Vagina (tissue), 2 donors: ENCODE measurements at regions not wholly inside any gene's neighbourhood (a gene's known extent, or its start where the extent isn't known, plus 50 kb on each side); places are given as distances from the start of the nearest gene placed in this dataset.

Experiments used
- DNase-seq, 2 donors: peaks; one replicate each; pipeline ENCODE4 v3.0.0-alpha.2; 2017; ENCODE audit errors: extremely low spot score in 2 of 2
- H3K27ac ChIP-seq: fragments of 200-600 bp; sonication (generic); one replicate; pipeline ENCODE4 v1.5.1; 2019
- H3K27me3 ChIP-seq: fragments of 200-600 bp; sonication (generic); one replicate; pipeline ENCODE4 v1.5.1; 2019
- H3K36me3 ChIP-seq, 2 donors: fragments of 200-600 bp; sonication (generic); one replicate each; pipeline ENCODE4 v1.5.1; 2017 to 2019
- H3K4me1 ChIP-seq: fragments of 200-600 bp; sonication (generic); one replicate; pipeline ENCODE4 v1.5.1; 2019
- H3K4me3 ChIP-seq, 2 donors: fragments of 200-600 bp; sonication (generic); 1 replicate in 1 of 2; 2 replicates in 1 of 2; pipeline ENCODE4 v1.5.1; 2016 to 2019
- H3K9me3 ChIP-seq: fragments of 200-600 bp; sonication (generic); one replicate; pipeline ENCODE4 v1.5.1; 2019
- POLR2A ChIP-seq, 2 donors: fragments of 450-650 bp; IDR thresholded peaks; one replicate each; pipeline ENCODE4 v1.6.1; 2017; ENCODE audit warnings: antibody characterized with exemption in 2 of 2, mild to moderate bottlenecking in 2 of 2, moderate library complexity in 2 of 2
- POLR2AphosphoS5 ChIP-seq, 2 donors: sonication (generic); formaldehyde crosslinking; IDR thresholded peaks; one replicate each; pipeline ENCODE4 v1.9.0; 2017; ENCODE audit warnings: antibody characterized with exemption in 2 of 2, mild to moderate bottlenecking in 2 of 2, low read depth in 1 of 2; ENCODE audit not compliant: insufficient read depth in 1 of 2
- intact Hi-C: fragments of 100-400 bp; cut with DNase I; formaldehyde crosslinking; loops from one replicate; pipeline ENCODE4 v1.15.1; 2023
- TF ChIP-seq, protein P1 (sequence below), 3 experiments: fragments of 450-650 bp in 2 of 3; fragments of 200-600 bp in 1 of 3; sonication (generic) in 1 of 3; IDR thresholded peaks; one replicate each; pipeline ENCODE4 v1.5.1; 2017 to 2019; ENCODE audit warnings: antibody characterized with exemption in 3 of 3, mild to moderate bottlenecking in 2 of 3, moderate library complexity in 2 of 3

DNA sequence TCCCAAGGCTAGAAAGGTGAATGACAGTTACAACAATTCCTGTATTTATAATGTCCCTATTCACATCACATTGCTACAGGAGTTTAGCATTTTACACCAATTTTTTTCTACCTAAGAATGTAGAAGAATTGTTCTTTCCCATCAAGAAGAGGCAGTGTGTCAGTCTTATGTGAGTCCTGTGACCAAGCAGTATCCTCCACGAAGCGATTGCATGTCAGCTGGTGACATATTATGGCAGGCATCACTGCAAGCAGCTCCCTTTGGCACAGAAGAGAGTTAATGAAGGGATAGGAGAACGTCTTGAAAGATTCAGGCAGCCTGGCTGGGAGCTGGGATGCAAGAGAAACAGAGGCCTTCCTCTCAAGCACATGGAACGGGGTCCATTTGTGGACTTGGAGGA, 199.8 kb downstream of the SMC2 start:
- Histone ChIP-seq H3K27ac (no peak overlapping the region), H3K36me3 (no peaks in the 10 kb centered on the region), H3K9me3 (no peaks in the 10 kb centered on the region), H3K27me3 (no peaks in the 10 kb centered on the region), H3K4me3 (no peak overlapping the region), H3K4me1 (no peaks in the 10 kb centered on the region)
- intact Hi-C loops: no loop called here
- TF ChIP-seq POLR2A (IDR thresholded peaks at IDR 0.05) (no peak), POLR2AphosphoS5 (IDR thresholded peaks at IDR 0.05; ENCODE audit: insufficient read depth in 1 of 2, low read depth in 1 of 2) (no peak)
- TF ChIP-seq, protein P1, sequence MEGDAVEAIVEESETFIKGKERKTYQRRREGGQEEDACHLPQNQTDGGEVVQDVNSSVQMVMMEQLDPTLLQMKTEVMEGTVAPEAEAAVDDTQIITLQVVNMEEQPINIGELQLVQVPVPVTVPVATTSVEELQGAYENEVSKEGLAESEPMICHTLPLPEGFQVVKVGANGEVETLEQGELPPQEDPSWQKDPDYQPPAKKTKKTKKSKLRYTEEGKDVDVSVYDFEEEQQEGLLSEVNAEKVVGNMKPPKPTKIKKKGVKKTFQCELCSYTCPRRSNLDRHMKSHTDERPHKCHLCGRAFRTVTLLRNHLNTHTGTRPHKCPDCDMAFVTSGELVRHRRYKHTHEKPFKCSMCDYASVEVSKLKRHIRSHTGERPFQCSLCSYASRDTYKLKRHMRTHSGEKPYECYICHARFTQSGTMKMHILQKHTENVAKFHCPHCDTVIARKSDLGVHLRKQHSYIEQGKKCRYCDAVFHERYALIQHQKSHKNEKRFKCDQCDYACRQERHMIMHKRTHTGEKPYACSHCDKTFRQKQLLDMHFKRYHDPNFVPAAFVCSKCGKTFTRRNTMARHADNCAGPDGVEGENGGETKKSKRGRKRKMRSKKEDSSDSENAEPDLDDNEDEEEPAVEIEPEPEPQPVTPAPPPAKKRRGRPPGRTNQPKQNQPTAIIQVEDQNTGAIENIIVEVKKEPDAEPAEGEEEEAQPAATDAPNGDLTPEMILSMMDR (IDR thresholded peaks at IDR 0.05): no peak
- DNase-seq: no peak

DNA sequence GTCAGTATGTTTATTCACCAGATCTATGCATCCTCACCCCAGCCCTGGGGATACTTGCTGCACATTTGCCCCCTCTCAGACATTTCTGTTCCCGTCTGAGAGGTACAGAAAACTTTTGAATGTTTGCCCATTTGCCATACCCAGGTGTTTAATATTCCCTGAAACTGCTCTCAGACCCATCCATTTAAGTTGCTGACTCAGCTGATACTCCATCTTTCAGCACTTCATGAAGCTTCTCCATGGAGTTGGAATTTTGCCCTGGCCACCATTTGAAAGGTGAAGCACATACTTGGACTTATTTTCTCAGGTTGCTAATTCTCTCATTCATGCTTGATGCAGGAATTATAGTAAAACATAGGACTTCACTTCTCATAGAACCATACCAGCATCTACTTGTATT, 203.9 kb upstream of the OR13F1 start:
- TF ChIP-seq POLR2AphosphoS5 (IDR thresholded peaks at IDR 0.05; ENCODE audit: insufficient read depth in 1 of 2, low read depth in 1 of 2) (no peak), POLR2A (IDR thresholded peaks at IDR 0.05) (no peak)
- TF ChIP-seq, protein P1 (IDR thresholded peaks at IDR 0.05): no peak
- DNase-seq: no peak
- H3K9me3 ChIP-seq: no peaks in the 10 kb centered on the region
- intact Hi-C loops: no loop called here
- no peaks in the 10 kb centered on the region for H3K27me3 ChIP-seq
- H3K27ac ChIP-seq: no peak overlapping the region
- no peak overlapping the region for H3K4me3 ChIP-seq
- no peaks in the 10 kb centered on the region for H3K36me3 ChIP-seq
- no peaks in the 10 kb centered on the region for H3K4me1 ChIP-seq

DNA sequence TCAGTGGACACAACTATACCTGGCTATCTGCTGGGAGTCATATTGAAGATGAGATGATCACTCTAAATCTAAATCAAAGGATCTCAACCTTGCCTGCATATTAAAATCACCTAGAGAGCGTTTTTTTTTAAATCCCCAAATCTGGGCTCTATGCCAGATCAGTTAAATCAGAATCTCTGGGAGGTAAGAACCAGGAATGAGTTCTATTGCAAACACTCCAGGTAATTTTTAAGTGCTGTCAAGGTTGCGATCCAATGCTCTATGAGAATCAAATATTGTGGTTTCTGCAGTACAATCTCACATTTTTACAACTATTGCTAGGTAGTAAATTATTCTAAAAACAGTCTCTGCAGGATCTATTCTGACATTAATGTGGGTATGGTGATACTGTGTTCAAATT, 202.3 kb upstream of the OR13F1 start:
- H3K9me3 ChIP-seq: no peaks in the 10 kb centered on the region
- H3K4me3 ChIP-seq: no peak overlapping the region
- intact Hi-C loops: no loop called here

DNA sequence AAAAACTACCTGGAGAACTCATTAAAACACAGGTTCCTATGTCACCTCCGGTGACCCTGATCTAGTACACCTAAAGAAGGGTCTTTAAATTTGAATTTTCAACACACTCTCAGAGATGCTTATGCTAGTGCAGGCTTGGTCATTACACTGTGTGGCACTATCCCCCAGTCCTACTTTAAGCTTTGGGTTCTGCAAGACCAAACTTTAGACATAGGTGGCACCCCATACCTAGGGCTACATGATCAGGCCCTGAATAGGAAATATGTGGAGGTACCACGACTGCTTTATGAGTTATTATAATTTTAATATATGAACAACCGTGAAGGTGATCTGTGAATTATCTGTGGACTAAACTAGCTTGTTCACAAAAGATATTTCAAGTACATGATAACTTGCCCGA, 201.3 kb upstream of the OR13F1 start:
- no peaks in the 10 kb centered on the region for H3K36me3 ChIP-seq
- intact Hi-C loops: no loop called here
- H3K27me3 ChIP-seq: no peaks in the 10 kb centered on the region
- no peak for TF ChIP-seq POLR2A (IDR thresholded peaks at IDR 0.05)
- no peak for TF ChIP-seq POLR2AphosphoS5 (IDR thresholded peaks at IDR 0.05; ENCODE audit: insufficient read depth in 1 of 2, low read depth in 1 of 2)
- TF ChIP-seq, protein P1 (IDR thresholded peaks at IDR 0.05): no peak
- no peak overlapping the region for H3K4me3 ChIP-seq
- H3K4me1 ChIP-seq: no peaks in the 10 kb centered on the region
- no peak overlapping the region for H3K27ac ChIP-seq
- no peaks in the 10 kb centered on the region for H3K9me3 ChIP-seq
- DNase-seq: no peak

More for the DNA sequence above, 202.3 kb upstream of the OR13F1 start:
- H3K36me3 ChIP-seq: no peaks in the 10 kb centered on the region
- TF ChIP-seq POLR2AphosphoS5 (IDR thresholded peaks at IDR 0.05; ENCODE audit: insufficient read depth in 1 of 2, low read depth in 1 of 2): no peak
- TF ChIP-seq, protein P1 (IDR thresholded peaks at IDR 0.05): no peak
- no peak for TF ChIP-seq POLR2A (IDR thresholded peaks at IDR 0.05)
- H3K27me3 ChIP-seq: no peaks in the 10 kb centered on the region
- no peak for DNase-seq
- H3K4me1 ChIP-seq: no peaks in the 10 kb centered on the region
- H3K27ac ChIP-seq: no peak overlapping the region

DNA sequence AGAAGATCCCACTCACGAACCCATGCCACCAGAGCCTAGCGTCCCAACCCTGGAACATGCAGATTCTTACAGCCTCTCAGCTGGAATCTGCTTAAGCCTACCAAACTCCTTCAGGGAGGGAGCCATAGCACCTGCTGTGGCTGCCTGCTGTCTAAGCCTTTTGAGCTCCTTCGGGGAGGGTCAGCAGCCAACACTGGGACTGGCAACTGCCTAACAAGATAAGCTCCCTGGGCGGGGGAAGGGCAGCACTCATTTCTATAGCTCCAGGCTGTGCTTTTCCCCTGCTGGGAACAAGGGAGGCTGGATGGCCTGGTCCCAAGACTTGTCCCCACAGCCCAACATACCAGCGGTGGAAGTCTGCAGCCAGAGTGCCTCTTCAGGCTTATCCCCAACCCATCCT, 199.1 kb upstream of the OR13F1 start:
- intact Hi-C loops: no loop called here
- TF ChIP-seq POLR2AphosphoS5 (IDR thresholded peaks at IDR 0.05; ENCODE audit: insufficient read depth in 1 of 2, low read depth in 1 of 2) (no peak), POLR2A (IDR thresholded peaks at IDR 0.05) (no peak)
- TF ChIP-seq, protein P1 (IDR thresholded peaks at IDR 0.05): no peak

More for the DNA sequence above, 199.1 kb upstream of the OR13F1 start:
- Histone ChIP-seq H3K9me3 (no peaks in the 10 kb centered on the region), H3K27ac (no peak overlapping the region), H3K36me3 (no peaks in the 10 kb centered on the region), H3K4me3 (no peak overlapping the region), H3K4me1 (no peaks in the 10 kb centered on the region), H3K27me3 (no peaks in the 10 kb centered on the region)
- DNase-seq: no peak
